Fibroblast of mammary gland (primary cell): ENCODE measurements at regions not wholly inside any gene's neighbourhood (a gene's known extent, or its start where the extent isn't known, plus 50 kb on each side); places are given as distances from the start of the nearest gene placed in this dataset.

Experiments
- DNase-seq: peaks from one replicate; pipeline ENCODE4 v3.0.0-alpha.2; 2010; ENCODE audit warnings: low read depth
- H3K4me3 ChIP-seq: 2 replicates; pipeline ENCODE4 v1.5.1; 2011; ENCODE audit warnings: low read depth, mild to moderate bottlenecking, low read length, moderate library complexity; ENCODE audit not compliant: control insufficient read depth
- CTCF ChIP-seq: conservative IDR thresholded peaks from 2 replicates; pipeline ENCODE4 v1.5.1; 2011; ENCODE audit warnings: low read depth, low read length, inconsistent platforms; ENCODE audit not compliant: control insufficient read depth, insufficient read depth

GRCh38 chr9:1373445-1373844, 323.3 kb downstream of the DMRT2 start:
- DNase-seq, result no peak
- TF ChIP-seq CTCF, result no peak
- H3K4me3 ChIP-seq, result no peak overlapping the region

GRCh38 chr9:1383899-1384455, 333.8 kb downstream of the DMRT2 start:
- H3K4me3 ChIP-seq, result no peak overlapping the region
- no peak for DNase-seq
- no peak for TF ChIP-seq CTCF

DNA sequence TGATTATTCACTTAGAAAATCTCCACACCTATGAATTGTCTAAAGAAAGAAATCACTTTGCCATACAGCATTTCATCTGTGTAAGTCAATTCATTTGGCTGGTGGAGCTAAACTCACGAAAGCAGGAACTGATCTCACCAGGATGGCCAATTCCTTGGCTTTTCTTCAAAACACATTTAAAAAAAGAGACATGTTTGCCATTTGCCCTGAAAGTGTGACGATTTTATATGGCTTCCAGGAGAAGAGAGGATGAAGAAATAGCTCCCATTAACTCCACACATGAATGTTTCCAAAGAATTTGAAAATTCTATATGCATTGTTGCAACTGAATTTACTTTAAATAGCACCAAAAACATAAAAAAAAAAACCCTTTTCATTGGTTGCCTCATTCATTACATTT, 334.7 kb downstream of the DMRT2 start:
- DNase-seq, result no peak
- no peak for TF ChIP-seq CTCF
- no peak overlapping the region for H3K4me3 ChIP-seq

- no peak for TF ChIP-seq CTCF
- DNase-seq, result no peak
- no peak overlapping the region for H3K4me3 ChIP-seq
Observed at GRCh38 chr9:1386420-1386819, 336.3 kb downstream of the DMRT2 start.

DNA sequence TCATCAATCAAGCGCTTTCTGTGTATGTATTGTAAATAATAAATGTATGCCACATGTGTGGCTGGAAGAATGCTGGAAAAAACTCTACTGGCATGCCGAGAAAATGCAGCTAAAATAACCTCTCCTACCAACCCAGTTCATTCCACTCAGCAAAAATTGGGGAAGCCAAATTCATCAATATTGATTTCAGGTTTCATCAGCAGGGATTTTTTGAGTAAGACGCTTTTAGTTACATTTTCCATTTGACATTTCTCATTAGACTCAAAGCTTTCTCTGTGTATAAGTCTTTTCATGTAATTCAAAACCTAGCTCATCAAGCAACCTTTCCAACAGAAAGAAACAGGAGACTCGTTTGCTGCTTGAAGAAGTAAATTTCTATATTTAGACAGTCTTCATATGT, 338.1 kb downstream of the DMRT2 start:
- H3K4me3 ChIP-seq, result no peak overlapping the region
- DNase-seq, result no peak
- no peak for TF ChIP-seq CTCF

GRCh38 chr9:1400983-1401382, 350.8 kb downstream of the DMRT2 start:
- DNase-seq, result no peak
- no peak overlapping the region for H3K4me3 ChIP-seq
- no peak for TF ChIP-seq CTCF

DNA sequence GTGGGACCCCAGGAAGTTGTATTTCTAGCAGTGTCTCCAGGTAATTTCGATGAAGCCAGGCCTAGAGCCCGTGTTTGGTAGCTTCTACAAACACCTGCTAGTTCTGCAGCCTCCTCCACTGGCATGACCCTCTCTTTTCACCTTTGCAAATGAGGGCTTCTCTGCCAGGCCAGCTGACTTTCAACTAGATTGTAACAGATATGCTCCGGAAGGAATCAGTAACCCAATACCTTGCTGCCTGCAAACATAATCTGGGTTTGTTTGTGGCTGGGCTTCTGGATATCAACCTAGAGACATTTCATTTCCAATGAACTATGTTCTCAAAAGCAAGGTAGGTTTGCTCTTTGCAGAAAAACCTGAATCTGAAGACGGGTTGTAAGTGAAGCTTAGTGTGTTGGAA, 354.8 kb downstream of the DMRT2 start:
- H3K4me3 ChIP-seq, result no peak overlapping the region
- no peak for DNase-seq
- no peak for TF ChIP-seq CTCF
